ENCODE measurements at regions not wholly inside any gene's neighbourhood (a gene's known extent, or its start where the extent isn't known, plus 50 kb on each side); places are given as distances from the start of the nearest gene placed in this dataset.

DNA sequence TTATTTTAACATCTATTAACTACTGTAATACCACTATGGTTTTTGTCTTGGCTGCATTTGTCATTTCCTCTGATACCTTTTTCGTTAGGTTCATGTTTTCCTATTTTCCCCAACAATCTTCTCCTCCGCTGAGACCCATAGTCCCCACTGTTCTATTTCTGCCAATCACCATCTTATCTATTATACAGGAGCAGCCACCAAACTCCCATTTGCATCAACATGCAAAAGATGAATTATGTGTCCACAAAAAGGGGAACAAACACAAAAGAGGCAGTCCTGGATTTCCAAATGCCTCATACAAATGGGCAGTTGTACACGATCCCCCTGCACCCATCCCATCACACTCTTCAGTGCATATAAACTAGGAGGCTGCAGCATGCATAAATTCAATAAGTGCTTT is 121.7 kb upstream of the MYLIP start:
- TF ChIP-seq CTCF (IDR thresholded peaks at IDR 0.05) = no peak
- TF ChIP-seq POLR2AphosphoS5 (IDR thresholded peaks at IDR 0.05) = no peak

Data from breast epithelium (tissue), 3 donors.